ENCODE measurements at regions not wholly inside any gene's neighbourhood (a gene's known extent, or its start where the extent isn't known, plus 50 kb on each side); places are given as distances from the start of the nearest gene placed in this dataset.
"Not testable (repeated sequence)": the region's sequence is repeated elsewhere in the genome, so short reads cannot be mapped to it uniquely, and the experiment has no call there.

GRCh38 chr1:114270718-114271117 lies 117.0 kb upstream of the SYT6 start:
- DNase-seq (ENCODE audit: low read depth in 2 of 3, low spot score in 2 of 3), result no peak

- DNase-seq (ENCODE audit: low read depth in 2 of 3, low spot score in 2 of 3), result no peak
Observed at GRCh38 chr1:114270282-114270681, 116.6 kb upstream of the SYT6 start.

- DNase-seq (ENCODE audit: low read depth in 2 of 3, low spot score in 2 of 3), result no peak
Observed at GRCh38 chr1:114269539-114269938, 115.9 kb upstream of the SYT6 start.

GRCh38 chr1:114263343-114263742 lies 109.7 kb upstream of the SYT6 start:
- no peak for DNase-seq (ENCODE audit: low read depth in 2 of 3, low spot score in 2 of 3)

- DNase-seq (ENCODE audit: low read depth in 2 of 3, low spot score in 2 of 3), result no peak
Observed at GRCh38 chr1:114262337-114262736, 108.7 kb upstream of the SYT6 start.

- DNase-seq (ENCODE audit: low read depth in 2 of 3, low spot score in 2 of 3), result no peak
Observed at GRCh38 chr1:114260805-114261484, 107.3 kb upstream of the SYT6 start.

- no peak for DNase-seq (ENCODE audit: low read depth in 2 of 3, low spot score in 2 of 3)
Observed at GRCh38 chr1:114259511-114260160, 106.0 kb upstream of the SYT6 start.

GRCh38 chr1:114258633-114259032 lies 105.0 kb upstream of the SYT6 start:
- DNase-seq (ENCODE audit: low read depth in 2 of 3, low spot score in 2 of 3), result no peak

GRCh38 chr1:114258074-114258473 lies 104.4 kb upstream of the SYT6 start:
- DNase-seq (ENCODE audit: low read depth in 2 of 3, low spot score in 2 of 3), result no peak

- DNase-seq (ENCODE audit: low read depth in 2 of 3, low spot score in 2 of 3), result no peak
Observed at GRCh38 chr1:114257554-114257953, 103.9 kb upstream of the SYT6 start.

GRCh38 chr1:114253900-114254299 lies 100.2 kb upstream of the SYT6 start:
- no peak for DNase-seq (ENCODE audit: low read depth in 2 of 3, low spot score in 2 of 3)

- no peak for DNase-seq (ENCODE audit: low read depth in 2 of 3, low spot score in 2 of 3)
Observed at GRCh38 chr1:114251573-114251939, 97.9 kb upstream of the SYT6 start.

- DNase-seq (ENCODE audit: low read depth in 2 of 3, low spot score in 2 of 3), result no peak
Observed at GRCh38 chr1:114250683-114251572, 97.3 kb upstream of the SYT6 start.

GRCh38 chr1:114249691-114250090 lies 96.0 kb upstream of the SYT6 start:
- no peak for DNase-seq (ENCODE audit: low read depth in 2 of 3, low spot score in 2 of 3)

- no peak for DNase-seq (ENCODE audit: low read depth in 2 of 3, low spot score in 2 of 3)
Observed at GRCh38 chr1:114248162-114248561, 94.5 kb upstream of the SYT6 start.

- not testable (repeated sequence) for DNase-seq (ENCODE audit: low read depth in 2 of 3, low spot score in 2 of 3)
Observed at GRCh38 chr1:114242531-114243210, 89.0 kb upstream of the SYT6 start.

- no peak for DNase-seq (ENCODE audit: low read depth in 2 of 3, low spot score in 2 of 3)
Observed at GRCh38 chr1:114238053-114238452, 84.4 kb upstream of the SYT6 start.

GRCh38 chr1:114236517-114236916 lies 82.8 kb upstream of the SYT6 start:
- no peak for DNase-seq (ENCODE audit: low read depth in 2 of 3, low spot score in 2 of 3)

GRCh38 chr1:114235960-114236359 lies 82.3 kb upstream of the SYT6 start:
- DNase-seq (ENCODE audit: low read depth in 2 of 3, low spot score in 2 of 3), result peak in 1 of 3 donors; percentile 61

- DNase-seq (ENCODE audit: low read depth in 2 of 3, low spot score in 2 of 3), result no peak
Observed at GRCh38 chr1:114235281-114235680, 81.6 kb upstream of the SYT6 start.
